GM21526 (cell line): ENCODE measurements at regions not wholly inside any gene's neighbourhood (a gene's known extent, or its start where the extent isn't known, plus 50 kb on each side); places are given as distances from the start of the nearest gene placed in this dataset.

ENCODE experiments used
- ATAC-seq: cut with Tn5 transposase; IDR thresholded peaks from one replicate; pipeline ENCODE4 v1.9.1; 2021; ENCODE audit warnings: moderate library complexity; ENCODE audit not compliant: unreplicated experiment, low FRiP score

GRCh38 chr12:43294916-43295315 is 257.1 kb downstream of the ADAMTS20 start:
- no peak for ATAC-seq

- ATAC-seq: no peak
These were observed 257.9 kb downstream of the ADAMTS20 start for GRCh38 chr12:43294147-43294546.

GRCh38 chr12:43293396-43293795 is 258.6 kb downstream of the ADAMTS20 start:
- no peak for ATAC-seq

- ATAC-seq: no peak
These were observed 259.3 kb downstream of the ADAMTS20 start for GRCh38 chr12:43292699-43293098.

DNA sequence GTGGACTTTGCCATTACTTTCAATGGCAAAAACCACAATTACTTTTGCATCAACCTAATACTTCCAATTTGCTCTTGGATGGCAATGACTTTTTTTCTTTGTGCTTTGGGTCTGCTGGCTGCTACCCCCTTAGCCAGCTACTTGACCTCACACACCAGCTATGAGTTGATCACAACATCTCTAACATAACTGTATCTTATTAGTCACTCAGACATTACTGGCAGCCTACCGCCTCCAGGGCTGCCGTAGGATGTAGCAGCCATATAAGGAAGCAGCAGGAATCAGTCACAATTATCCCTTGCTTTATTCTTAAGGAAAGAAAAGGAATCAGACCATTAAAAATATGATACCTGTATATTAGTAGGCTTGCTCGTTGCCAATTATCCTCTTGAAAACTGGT is 260.5 kb downstream of the ADAMTS20 start:
- no peak for ATAC-seq

DNA sequence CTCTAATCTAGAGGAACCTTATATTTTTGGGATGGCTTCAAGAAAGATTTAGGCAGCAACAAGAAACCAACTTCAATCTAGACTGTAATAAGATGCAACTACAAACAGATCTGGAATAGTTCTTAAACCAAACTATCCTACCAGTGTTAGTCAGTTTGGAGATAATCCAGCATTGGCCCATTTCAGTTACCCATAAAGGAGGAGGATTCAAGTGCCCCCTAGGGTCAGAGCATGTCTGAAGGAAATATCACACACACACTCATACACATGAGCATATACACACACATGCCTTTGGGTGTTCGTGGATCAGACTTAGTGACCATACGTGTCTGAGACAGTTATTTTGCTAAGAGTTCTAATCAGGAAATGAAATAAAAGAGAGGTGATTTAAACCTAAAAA is 261.2 kb downstream of the ADAMTS20 start:
- ATAC-seq: no peak

DNA sequence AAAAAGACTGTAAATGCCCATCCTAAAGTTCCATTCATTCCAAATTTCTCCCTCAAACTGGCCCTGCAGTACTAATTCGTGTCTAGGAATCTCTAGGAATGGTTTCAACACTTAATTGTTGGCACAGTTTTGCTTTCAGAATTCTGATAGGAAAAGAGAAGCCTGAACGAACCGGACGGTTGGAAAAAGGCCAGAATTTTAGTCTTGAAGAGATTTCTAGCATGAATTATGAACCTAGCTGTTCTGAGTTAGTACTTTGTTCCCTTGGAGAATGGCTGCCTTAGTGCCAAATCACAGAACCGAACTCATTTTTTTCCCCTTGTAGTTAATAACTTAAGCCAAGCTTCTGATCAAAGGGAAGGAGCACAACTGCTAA is 262.6 kb downstream of the ADAMTS20 start:
- no peak for ATAC-seq

GRCh38 chr12:43288671-43289425 is 263.2 kb downstream of the ADAMTS20 start:
- no peak for ATAC-seq

GRCh38 chr12:43287706-43288383 is 264.2 kb downstream of the ADAMTS20 start:
- no peak for ATAC-seq

- ATAC-seq: no peak
These were observed 265.0 kb downstream of the ADAMTS20 start for GRCh38 chr12:43286986-43287385.

DNA sequence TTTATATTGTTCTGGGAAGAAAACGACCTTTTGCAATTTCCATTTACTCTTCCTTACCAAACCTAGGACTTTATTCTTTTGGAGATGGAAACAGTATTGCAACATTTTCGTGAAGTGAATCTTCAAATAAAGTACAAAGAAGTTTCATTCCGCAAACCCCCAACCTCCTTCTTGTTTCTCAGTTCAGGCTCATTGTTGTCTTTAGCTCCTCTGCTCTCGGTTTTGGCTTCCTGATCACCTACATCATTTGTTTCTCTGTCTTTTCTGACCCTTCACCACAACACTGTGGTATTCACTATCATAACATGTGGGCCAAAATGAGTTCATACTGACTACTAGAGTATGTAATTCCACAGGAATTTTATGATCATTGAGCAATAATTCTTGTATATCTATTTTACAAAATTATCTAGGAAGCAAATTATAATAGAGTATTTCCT is 266.8 kb downstream of the ADAMTS20 start:
- ATAC-seq: no peak

- ATAC-seq: no peak
These were observed 267.4 kb downstream of the ADAMTS20 start for GRCh38 chr12:43284486-43285158.

DNA sequence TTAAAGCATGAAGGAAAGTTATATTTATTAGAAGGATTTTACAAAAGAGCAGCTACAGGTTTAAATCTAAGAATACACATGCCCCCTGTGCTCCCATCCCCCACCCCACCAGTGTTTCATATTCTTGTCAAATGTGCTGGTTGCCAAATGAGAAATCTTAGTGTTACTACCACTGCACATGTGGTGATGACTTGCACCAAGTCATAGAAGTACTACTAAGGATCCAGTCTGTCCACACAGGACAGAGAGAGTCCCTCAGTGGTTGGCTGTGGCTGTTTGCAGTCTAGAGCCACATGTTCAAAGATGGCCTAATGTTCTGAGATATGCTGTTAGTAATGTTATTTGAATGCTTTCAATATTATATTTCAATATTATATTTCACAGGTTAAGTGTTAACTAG is 268.8 kb downstream of the ADAMTS20 start:
- ATAC-seq: no peak

GRCh38 chr12:43282106-43282505 is 269.9 kb downstream of the ADAMTS20 start:
- no peak for ATAC-seq

DNA sequence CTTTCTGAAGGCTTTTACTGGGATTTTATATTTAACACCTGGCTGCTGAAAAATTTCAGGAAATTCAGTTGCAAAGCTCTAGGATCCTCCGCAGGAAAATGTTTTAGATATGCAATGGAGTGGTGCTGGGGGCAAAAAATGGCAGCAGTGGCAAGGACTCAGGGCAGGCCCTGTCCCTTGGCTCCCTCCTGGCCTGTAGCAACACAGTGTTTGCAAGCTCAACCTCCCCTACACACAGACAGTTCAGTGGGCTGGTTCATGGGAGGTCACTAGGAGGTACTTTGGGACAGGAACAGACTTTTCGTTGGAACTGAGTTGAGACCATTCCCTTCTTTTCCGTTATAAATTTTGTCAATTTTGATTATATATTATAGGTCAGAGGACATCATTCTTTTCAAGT is 270.4 kb downstream of the ADAMTS20 start:
- no peak for ATAC-seq

DNA sequence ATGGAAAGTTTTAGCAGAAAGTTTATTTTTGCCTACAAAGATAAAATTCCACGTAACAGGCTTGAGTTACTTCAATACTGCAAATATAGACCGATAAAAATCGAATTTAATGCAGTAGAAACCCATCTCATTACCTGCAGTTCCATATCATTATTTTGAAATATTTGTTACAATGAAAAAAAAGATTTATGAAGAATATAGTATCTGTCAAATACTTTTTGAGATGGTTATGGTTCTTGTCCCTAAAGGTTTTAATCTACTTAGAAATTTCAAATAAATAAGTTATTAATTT is 273.5 kb downstream of the ADAMTS20 start:
- no peak for ATAC-seq

GRCh38 chr12:43277651-43278540 is 274.1 kb downstream of the ADAMTS20 start:
- ATAC-seq: peak; percentile 95

DNA sequence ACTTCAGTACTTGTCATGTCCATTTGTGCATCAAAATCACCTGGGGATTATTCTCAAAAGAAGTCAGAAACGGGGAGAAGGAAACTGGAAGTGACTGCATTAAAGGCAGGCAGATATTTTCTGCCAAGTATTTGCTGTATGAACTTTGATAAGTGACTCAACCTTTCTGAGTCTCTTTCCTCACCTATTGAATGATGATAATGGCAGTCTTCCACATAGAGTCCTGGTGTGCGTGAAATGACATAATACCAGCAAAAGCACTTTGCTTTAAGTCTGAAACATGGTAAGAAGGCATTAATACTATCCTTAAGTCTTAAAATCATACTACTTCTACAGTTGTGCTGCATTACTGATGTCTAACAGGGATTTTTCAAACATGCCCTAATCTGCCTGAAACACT is 278.5 kb downstream of the ADAMTS20 start:
- ATAC-seq: no peak

DNA sequence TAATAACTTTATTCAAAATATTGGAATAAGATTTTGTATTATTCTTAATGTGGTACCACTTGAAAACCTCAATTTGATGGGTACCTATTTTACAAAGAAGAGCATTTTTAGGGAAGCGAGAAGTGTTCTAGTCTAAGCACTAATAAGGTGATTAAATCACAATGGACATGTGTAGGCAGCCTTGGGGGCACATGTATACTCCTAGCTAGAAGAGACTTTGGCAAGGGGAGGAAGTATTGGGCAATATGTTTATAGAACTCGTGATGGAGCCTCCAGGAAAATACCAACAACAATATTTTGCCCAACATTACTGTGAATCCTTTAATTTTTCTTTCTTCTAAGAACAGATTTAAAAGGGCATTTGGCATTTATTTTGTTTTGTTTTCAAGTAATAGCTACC is 280.3 kb downstream of the ADAMTS20 start:
- ATAC-seq: no peak

DNA sequence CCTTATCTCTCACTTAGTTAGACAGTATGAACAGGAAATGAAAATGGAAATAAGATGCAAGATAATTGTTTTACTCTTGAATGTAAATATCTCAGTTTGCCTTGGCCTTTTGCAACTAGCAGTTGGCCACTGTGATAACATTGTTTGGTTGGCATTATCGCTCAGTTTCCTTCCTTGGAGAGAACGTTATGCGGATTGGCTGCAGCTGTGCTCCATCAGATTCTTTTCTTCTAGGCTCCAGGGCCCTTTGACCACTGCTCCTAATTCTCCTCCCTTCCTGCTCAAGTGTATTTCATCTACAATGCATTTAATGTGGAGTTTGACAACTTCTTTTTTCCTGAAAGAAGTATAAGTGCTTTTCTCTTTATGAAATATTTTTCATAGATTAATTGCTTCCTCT is 284.2 kb downstream of the ADAMTS20 start:
- no peak for ATAC-seq

GRCh38 chr12:43261701-43262100 is 290.3 kb downstream of the ADAMTS20 start:
- no peak for ATAC-seq
